ENCODE measurements at regions not wholly inside any gene's neighbourhood (a gene's known extent, or its start where the extent isn't known, plus 50 kb on each side); places are given as distances from the start of the nearest gene placed in this dataset.

- no peak for TF ChIP-seq CTCF (IDR thresholded peaks at IDR 0.05; ENCODE audit: insufficient read depth, low read depth, low read length)
- TF ChIP-seq EZH2 (IDR thresholded peaks at IDR 0.05; ENCODE audit: insufficient read depth, low read length), result no peak
Measured at GRCh38 chr2:122539311-122539710, 783.9 kb downstream of the TSN start.
